Right lobe of liver (tissue), 4 donors: ENCODE measurements at regions not wholly inside any gene's neighbourhood (a gene's known extent, or its start where the extent isn't known, plus 50 kb on each side); places are given as distances from the start of the nearest gene placed in this dataset.
"Not testable (repeated sequence)": the region's sequence is repeated elsewhere in the genome, so short reads cannot be mapped to it uniquely, and the experiment has no call there.

Experiments used
- CTCF ChIP-seq, 4 donors: fragments of 200-600 bp in 3 of 4; fragments of 450-650 bp in 1 of 4; IDR thresholded peaks; one replicate each; pipeline versions ENCODE4 v1.5.1 to v1.8.0; 2016 to 2022; ENCODE audit warnings: antibody characterized with exemption in 4 of 4, mild to moderate bottlenecking in 2 of 4
- POLR2A ChIP-seq: fragments of 450-650 bp; IDR thresholded peaks from one replicate; pipeline ENCODE4 v1.6.1; 2017; ENCODE audit warnings: antibody characterized with exemption, mild to moderate bottlenecking
- donor health status: DM: no; HTN: no; CAD: no.
- donor health status: DM: no; HTN: no; CAD: no.
- donor health status: DM: no; HTN: yes; CAD: no.

GRCh38 chr2:138426116-138426515 lies 75.5 kb upstream of the SPOPL start:
- TF ChIP-seq CTCF (IDR thresholded peaks at IDR 0.05); POLR2A: not testable (repeated sequence)
